ENCODE measurements at regions not wholly inside any gene's neighbourhood (a gene's known extent, or its start where the extent isn't known, plus 50 kb on each side); places are given as distances from the start of the nearest gene placed in this dataset.

- POLR2A ChIA-PET (ENCODE audit: unreplicated experiment), result no interaction called here
- no peak overlapping the region for H2AFZ ChIP-seq
- DNase-seq, result no peak
Observed at GRCh38 chr6:118722829-118723813, 71.7 kb upstream of the CEP85L start.

GRCh38 chr6:118720125-118720473 is 68.7 kb upstream of the CEP85L start:
- no peaks in the 10 kb centered on the region for H3K9me3 ChIP-seq (ENCODE audit: insufficient read depth, low read depth)
- H3K4me3 ChIP-seq, result no peak overlapping the region
- TF ChIP-seq EZH2 (IDR thresholded peaks at IDR 0.05; ENCODE audit: low read depth) (no peak), CTCF (conservative IDR thresholded peaks at IDR 0.05) (no peak)
- no peak for DNase-seq
- H3K9me2 ChIP-seq (ENCODE audit: insufficient read depth), result no peaks in the 10 kb centered on the region
- no peaks in the 10 kb centered on the region for H3K36me3 ChIP-seq (ENCODE audit: low read depth)
- ChIA-PET CTCF (no interaction called here), POLR2A (ENCODE audit: unreplicated experiment) (no interaction called here)
- no peaks in the 10 kb centered on the region for H3K4me1 ChIP-seq (replicated peaks; ENCODE audit: insufficient read depth)
- H3K79me2 ChIP-seq (ENCODE audit: low read depth), result no peaks in the 10 kb centered on the region
- H2AFZ ChIP-seq, result no peak overlapping the region
- no peak overlapping the region for H3K4me2 ChIP-seq
- intact Hi-C loops (cut with micrococcal nuclease; ENCODE audit: unreplicated experiment), result no loop called here
- H3K27ac ChIP-seq, result no peak overlapping the region
- H4K20me1 ChIP-seq (ENCODE audit: insufficient read depth), result no peaks in the 10 kb centered on the region
- BruUV-seq (replicated peaks), result no TSS peak
- H3F3A ChIP-seq (ENCODE audit: insufficient read depth, low read depth), result no peaks in the 10 kb centered on the region
- no peaks in the 10 kb centered on the region for H3K27me3 ChIP-seq (ENCODE audit: insufficient read depth, low read depth)

More at GRCh38 chr6:118722829-118723813, 71.7 kb upstream of the CEP85L start:
- Histone ChIP-seq H4K20me1 (ENCODE audit: insufficient read depth) (no peaks in the 10 kb centered on the region), H3K9me3 (ENCODE audit: insufficient read depth, low read depth) (no peaks in the 10 kb centered on the region), H3K9me2 (ENCODE audit: insufficient read depth) (no peaks in the 10 kb centered on the region), H3F3A (ENCODE audit: insufficient read depth, low read depth) (no peaks in the 10 kb centered on the region), H3K4me2 (no peak overlapping the region), H3K27me3 (ENCODE audit: insufficient read depth, low read depth) (no peaks in the 10 kb centered on the region), H3K79me2 (ENCODE audit: low read depth) (no peaks in the 10 kb centered on the region), H3K4me1 (replicated peaks; ENCODE audit: insufficient read depth) (no peaks in the 10 kb centered on the region), H3K27ac (no peak overlapping the region), H3K4me3 (no peak overlapping the region), H3K36me3 (ENCODE audit: low read depth) (no peaks in the 10 kb centered on the region)
- TF ChIP-seq CTCF (conservative IDR thresholded peaks at IDR 0.05) (no peak), EZH2 (IDR thresholded peaks at IDR 0.05; ENCODE audit: low read depth) (no peak)
- no TSS peak for BruUV-seq (replicated peaks)
- intact Hi-C loops (cut with micrococcal nuclease; ENCODE audit: unreplicated experiment), result no loop called here
- CTCF ChIA-PET, result no interaction called here

GRCh38 chr6:118719351-118720124 is 68.1 kb upstream of the CEP85L start:
- POLR2A ChIA-PET (ENCODE audit: unreplicated experiment), result no interaction called here
- Histone ChIP-seq H4K20me1 (ENCODE audit: insufficient read depth) (no peaks in the 10 kb centered on the region), H3K4me1 (replicated peaks; ENCODE audit: insufficient read depth) (no peaks in the 10 kb centered on the region), H3K79me2 (ENCODE audit: low read depth) (no peaks in the 10 kb centered on the region), H2AFZ (no peak overlapping the region; the same call in 1 of the 2 replicates), H3K4me2 (no peak overlapping the region), H3K27ac (no peak overlapping the region), H3K36me3 (ENCODE audit: low read depth) (no peaks in the 10 kb centered on the region), H3K9me3 (ENCODE audit: insufficient read depth, low read depth) (no peaks in the 10 kb centered on the region), H3K4me3 (no peak overlapping the region), H3K27me3 (ENCODE audit: insufficient read depth, low read depth) (no peaks in the 10 kb centered on the region), H3K9me2 (ENCODE audit: insufficient read depth) (no peaks in the 10 kb centered on the region), H3F3A (ENCODE audit: insufficient read depth, low read depth) (no peaks in the 10 kb centered on the region)
- intact Hi-C loops (cut with micrococcal nuclease; ENCODE audit: unreplicated experiment), result no loop called here
- BruUV-seq (replicated peaks), result no TSS peak
- TF ChIP-seq CTCF (conservative IDR thresholded peaks at IDR 0.05) (no peak), EZH2 (IDR thresholded peaks at IDR 0.05; ENCODE audit: low read depth) (no peak)
- no peak for DNase-seq
- CTCF ChIA-PET, result no interaction called here

Measured in PC-9 (cell line).